ENCODE measurements at regions not wholly inside any gene's neighbourhood (a gene's known extent, or its start where the extent isn't known, plus 50 kb on each side); places are given as distances from the start of the nearest gene placed in this dataset.

DNA sequence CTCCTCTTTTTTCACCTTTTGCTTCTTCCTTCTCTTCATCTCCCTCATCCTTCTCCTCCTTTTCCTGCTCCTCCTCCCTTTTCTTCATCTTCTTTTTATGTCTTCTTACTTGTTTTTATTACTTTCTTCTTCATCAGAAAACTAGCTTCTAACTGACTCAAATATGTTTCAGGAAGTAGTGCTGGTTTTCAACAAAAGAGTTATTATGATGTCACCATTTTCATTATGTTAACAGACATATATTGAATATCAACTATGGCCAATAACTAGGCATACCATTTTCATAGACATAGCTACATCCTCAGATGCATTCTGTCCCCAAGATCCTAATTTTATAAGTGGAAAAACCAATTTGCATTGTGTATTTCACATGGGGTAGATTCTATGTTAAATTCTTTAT lies 252.9 kb upstream of the PAPPA start:
- no peak for DNase-seq

DNA sequence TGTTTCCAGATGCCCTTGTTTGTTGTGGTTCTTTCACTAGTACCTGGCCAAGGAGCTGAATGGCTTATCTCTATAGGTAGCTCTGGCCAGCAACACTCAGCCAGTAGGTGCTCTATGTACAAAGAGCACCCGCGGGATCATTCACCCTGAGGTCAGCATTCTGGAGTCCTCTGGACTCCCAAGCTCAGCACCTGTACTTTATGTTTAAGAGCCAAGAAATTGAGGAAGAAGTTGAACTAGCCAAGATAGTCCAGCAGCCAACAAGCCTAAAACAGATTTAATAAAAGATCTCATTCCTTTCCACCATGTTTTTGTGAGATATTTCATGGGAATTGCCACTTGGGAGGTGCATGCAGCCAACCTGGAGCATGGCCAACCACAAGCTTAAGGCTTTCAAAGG lies 242.6 kb upstream of the PAPPA start:
- DNase-seq = no peak

DNA sequence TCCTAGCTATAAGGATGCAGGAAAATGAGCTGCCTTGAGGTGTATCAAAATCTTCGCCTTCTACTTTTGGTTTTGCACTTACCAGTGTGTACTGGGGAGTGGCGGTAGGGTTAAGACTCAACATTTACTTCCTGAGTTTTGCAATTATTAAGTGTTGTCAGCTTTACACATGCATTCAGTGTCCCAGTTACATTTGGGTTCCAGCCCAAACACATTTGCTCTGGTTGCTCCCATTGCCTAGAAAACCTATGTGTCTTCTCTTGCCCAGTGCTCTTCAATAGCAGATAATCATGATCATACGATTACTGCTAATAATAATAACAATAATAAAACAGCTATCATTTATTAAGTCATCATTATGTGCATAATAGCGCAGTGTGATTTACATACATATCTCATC lies 241.5 kb upstream of the PAPPA start:
- no peak for DNase-seq

DNA sequence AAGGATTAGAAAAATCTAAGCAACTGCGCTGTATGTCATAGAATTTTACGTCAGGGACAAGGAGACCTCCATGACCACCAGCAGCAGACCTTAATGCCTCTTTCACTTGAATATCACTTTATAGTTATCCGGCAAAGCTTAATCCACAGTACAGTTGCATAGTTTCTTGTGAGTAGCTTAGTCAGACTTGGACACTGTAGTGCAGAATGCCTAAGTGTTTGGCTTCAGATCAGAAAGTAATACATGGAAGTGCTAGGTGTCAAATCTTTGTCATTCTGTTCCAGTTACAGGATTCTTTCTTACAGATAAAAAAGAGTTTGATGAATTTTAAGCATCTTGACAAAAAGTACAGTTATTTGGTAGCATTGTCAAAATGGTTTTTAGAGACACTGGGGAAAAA lies 239.9 kb upstream of the PAPPA start:
- DNase-seq = no peak

DNA sequence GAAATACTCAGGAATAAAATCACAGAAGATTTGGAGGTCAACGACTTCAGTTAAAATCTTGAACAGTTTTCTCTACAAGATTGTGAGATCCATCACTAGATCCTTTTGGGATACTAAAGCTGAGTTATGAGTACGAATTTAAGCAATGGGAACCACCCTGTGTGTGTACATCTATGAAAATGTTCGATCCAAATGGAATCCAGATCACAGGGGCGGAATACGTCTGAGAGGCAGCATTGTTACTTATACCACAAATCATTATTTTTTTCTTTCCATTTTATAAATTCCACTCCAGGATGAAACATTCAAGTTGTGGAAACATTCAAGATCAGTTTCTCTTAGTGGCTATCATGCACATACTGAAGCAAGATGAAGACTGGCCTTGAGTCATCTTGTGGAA lies 239.3 kb upstream of the PAPPA start:
- DNase-seq = no peak

DNA sequence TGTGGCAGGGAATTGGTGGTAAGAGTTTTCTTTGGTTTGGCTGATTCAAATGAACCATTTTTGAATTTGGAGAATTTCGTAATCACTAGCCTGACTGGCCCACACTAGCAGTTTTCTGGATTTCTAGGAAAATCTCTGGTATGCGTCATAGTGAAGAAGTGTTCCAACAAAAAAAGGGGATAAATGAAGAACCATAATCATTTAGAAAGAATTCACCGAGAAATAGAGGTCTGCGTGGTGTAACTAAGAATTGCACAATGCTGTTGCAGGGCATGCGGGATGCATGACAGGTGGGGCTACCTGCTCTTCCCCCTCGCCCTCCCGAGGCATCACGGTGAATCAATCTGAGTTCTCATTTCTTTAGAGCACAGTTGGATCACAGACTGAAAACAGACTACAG lies 232.3 kb upstream of the PAPPA start:
- DNase-seq = no peak

DNA sequence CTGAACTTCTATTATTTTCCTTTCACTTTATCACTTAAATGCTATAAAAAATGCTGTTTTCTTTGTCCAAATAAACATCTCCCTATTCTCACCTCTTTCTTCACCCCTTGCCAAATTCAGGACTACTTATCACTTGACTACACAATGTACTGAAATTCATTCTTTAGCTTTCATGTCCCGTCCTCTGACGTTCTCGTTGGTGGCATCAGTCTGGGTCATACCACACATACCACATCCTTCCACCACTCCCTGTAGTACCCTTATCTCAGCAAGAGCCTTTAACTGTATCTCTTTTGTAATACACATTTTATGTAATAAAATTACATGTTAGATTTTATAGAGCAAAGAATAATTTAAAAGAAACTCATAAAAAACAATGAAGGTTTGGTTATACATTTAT lies 231.1 kb upstream of the PAPPA start:
- no peak for DNase-seq

DNA sequence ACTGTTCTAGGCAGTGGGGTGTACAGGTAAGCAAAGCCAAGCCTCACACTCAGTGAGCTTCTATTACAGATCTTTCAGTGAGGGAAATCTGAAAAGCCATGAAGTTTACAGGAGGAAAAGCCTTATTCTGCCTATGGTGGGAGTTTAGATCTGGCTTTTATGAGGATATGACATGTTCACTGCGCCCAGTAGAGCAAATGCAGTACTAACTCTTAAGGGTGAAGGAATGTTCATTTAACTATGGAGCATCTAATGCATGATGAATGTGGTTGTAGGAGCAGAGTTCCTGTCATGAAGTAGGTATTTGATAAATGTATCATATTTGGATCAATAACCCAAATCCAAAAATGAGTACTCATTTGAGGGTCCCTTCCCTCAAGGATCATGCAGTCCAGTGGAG lies 230.2 kb upstream of the PAPPA start:
- no peak for DNase-seq

DNA sequence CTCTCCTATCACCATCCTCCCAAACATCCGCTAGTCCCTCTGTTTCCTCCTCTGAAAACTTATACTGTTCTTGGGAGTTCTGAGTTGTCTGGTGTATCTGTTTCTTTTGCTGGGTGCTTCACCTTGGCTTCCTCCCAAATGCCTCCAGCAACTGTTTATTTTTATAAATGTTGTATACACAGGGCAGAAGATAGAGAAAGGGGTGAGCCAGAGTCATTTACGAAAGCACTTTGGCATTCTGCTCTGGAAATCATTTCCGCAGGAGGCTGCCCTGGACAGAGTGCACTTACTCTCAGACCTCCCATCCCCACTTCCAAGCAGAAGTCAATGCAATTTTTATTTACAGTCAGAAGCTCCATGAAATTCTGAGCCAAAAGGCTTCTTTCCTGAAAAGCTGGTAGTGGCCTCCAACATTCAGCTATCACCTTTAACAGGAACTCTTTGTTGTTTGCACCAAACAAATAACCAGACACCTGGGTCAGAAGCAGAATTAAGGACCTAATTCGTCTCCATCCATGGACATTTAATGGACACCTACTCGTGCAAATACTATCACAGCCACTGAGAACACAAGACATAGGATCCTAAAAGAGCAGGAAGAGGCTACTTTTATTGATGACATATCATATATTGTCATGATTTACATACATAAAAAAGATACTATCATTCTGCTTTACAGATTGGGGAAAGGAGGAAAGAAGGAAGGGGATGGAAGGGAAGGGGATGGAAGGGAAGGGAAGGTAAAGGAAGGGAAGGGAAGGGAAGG lies 229.5 kb upstream of the PAPPA start:
- DNase-seq = no peak

DNA sequence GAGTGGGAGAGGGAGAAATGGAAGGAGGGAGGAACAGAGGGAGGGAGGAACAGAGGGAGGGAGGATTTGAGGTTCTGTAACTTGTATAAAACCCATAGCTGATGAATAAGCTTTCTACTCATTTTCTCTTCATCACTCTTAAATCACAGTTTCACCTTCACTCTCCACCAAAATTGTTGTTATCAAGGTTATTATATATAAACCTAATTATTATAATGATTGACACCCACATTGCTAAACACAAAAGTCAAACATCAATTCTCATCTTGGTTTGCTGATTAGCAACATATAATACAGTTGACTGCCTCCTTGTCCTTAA lies 229.0 kb upstream of the PAPPA start:
- DNase-seq = no peak

DNA sequence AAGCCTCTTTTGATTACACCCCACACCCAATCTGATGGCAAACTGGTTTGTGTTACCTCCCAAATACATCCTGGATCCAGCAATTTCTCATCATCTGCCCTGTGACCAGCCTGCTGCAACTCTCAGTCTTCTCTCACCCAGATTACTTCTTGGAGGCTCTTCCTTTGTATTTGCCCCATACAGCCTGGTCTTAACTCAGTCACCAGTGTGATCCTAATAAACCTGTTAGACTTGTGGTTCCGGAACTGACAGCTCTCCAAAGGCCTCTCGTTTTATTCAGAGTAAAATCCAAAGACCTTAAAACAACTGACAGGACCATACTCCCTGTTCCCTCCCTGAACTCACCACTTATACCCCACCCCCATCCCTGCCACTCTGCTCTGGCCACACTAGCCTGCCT lies 228.2 kb upstream of the PAPPA start:
- no peak for DNase-seq

DNA sequence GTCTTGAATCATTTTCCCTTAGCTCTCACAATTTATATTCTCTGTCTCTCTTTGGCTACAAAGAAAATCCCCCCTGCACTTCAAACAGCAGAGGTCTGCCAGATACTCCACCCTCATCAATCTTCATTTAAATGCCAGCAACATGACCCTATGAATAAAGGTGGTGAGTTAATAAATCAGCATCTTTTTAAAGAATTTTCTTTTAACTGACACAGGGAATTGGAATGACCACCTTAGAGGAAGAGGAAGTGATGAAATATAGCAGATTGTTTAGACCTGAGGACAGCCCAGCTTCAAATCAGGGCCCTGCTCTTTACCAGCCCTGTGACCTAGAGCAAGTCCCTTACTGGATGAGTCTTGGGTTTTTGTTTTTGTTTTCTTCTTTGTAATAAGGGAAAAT lies 223.1 kb upstream of the PAPPA start:
- no peak for DNase-seq

DNA sequence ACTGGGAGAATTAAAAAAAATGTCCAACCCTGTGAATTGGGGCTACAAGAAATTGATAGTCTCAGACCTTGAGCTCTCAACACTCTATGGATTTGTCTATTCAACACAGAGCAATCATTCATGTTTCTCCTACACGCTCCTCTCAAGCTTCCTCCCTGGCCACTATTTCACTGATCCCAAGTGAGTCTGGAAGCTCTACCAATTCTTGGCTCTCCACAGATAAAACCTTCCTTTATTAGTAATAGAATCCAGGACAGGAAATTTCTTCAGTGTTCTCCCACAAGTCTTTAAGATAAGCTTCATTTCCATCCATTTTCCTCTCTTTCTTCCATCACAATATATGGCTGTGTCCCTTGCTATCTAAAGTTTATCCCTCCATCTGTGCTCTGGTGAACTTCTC lies 215.1 kb upstream of the PAPPA start:
- DNase-seq = no peak

DNA sequence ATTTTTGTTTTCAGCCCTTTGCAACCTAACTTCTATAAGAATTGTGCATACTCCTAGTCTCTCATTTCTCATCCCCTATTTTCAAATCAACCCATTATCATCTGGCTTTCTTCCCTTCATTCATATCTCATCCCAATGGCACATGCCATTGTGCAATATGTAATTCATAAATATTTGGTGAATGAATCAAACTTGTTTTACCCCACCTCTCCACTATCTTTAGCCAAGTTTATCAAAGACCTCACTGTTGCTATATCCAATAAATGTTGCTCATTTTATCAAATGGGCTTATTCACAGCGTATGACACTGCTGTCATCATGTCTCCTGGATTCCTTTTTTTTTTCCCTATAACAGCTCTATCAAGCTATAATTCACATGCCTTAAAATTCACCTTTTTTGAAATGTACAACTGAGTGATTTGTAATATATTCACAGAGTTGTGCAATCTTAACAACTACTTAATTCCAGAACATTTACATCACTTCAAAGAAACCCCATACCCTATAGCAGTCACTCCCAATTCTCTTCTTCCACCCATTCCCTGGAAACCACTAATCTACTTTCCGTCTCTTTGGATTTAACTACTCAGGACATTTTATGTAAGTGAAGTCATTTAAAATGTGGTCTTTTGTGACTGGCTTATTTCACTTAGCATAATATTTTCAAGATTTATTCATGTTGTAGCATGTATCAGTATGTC lies 214.4 kb upstream of the PAPPA start:
- DNase-seq = no peak

DNA sequence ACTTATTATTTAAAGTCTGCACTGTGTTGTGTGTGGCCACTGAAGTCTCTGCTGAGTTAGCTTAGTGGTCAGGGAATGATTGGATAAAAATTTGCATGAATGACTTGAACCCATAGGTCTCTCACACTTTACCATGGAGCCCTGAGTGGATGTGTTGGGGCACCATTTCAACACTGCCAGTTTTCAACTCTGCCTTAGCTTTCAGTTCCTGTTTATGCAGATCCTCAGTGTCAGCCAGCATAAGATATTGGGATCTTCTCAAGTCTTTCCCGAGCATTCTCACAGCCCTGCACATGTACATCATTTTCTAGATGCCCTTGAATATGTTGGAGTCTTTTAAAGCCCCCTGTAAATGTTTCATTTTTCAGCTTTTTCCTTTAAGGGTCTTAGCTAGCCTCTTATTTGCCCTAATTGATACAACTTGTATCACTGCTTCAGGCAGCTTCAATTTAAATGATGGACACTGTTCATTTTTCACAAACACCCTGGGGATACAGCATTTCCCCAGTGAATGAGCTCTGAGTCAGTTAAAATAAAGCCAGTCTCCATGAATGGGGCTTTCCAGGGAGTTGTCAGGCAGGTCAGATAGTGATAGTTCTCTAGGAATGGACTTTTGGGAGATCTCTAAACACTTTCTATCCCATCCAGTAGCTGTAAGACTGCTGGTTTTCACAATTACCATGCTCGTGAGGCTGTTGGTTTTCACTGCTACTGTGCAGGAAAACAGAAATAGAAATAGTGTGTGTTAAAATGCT lies 211.9 kb upstream of the PAPPA start:
- no peak for DNase-seq

DNA sequence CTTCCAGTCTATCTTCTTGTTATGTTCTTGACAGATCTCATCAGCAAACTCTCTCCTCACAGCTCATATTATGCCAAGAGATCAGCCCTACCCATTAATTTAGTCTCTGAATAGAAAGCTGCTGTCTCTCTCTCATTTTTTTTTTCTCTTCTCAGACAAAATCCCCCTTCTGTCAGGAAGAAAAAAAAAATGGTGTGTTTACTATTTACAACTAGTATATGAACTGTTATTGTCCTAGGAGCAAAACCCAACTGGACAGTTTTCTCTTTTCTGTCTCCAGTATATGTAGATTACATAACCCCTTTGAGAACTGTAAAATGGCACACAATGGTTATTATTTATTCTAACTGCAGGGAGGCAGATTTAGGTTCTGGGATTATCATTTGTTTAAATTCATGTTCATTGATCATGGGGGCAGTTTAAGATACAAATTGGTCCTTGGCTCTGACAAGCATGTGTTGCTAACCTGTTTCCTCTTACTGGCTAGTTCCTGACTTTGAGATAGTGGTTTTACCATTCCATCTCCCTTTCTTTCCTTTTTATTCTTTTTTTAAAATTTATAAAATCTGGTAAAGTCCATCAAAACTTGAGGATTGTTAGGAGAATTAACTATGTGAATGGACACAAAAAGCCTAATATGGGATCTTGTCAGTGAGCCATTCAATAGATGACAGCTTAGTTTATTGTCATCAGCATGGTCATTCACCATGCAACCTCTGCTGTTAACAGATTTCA lies 210.0 kb upstream of the PAPPA start:
- no peak for DNase-seq

DNA sequence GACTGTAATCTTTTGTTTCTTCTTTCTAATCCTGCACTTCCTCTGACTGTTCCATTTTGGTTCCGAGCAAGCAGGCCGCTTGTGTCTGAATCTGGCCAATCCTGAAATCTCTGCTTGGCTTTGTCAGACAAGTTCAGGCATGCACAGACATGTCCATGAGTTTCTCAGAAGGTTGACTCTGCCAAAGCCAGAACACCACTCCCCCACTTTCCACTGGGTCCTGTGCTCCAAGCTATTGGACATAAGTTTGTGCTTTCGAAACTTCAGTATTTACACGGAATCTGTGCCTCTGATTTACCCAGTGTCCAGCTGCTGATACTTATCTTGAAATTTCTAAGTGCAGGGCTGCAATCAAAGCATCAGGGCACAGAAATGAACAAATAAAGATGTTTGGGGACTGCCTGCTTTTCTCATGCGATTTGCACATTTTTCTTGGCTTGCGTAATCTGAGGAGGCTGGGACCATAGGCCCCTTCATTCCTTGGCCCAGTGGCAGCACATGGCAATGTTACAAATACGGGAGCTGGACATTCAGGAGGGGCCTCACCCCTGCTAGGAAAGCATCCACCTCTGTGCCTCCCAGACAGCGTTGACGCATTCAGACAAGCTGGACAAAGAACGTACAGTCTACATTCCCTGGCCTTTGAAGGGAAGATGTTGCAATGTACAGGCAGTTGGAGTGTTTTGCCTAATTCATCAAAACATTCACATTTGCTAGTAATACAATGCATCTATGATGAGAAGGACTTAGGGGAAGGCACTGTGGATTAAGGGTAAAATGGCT lies 209.2 kb upstream of the PAPPA start:
- DNase-seq = no peak

DNA sequence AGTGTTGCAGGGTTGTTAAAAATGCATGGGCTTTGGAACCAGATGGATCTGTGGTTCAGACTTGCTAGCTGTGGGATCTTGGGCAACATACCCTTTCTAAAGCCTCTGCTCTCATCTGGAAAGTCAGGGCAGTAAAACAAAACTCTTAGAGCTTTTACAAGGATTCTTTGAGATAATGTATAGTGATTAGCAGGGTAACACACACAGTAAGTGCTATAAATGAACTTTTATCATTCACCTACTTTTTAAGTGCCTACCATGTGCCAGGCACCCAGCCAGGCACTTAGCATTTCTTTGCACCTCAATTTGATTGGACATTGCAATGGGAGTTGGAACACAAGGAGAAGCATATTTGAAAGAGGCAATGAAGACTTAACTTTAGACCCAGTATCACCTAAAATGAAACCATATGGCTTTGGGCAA lies 208.6 kb upstream of the PAPPA start:
- DNase-seq = no peak

DNA sequence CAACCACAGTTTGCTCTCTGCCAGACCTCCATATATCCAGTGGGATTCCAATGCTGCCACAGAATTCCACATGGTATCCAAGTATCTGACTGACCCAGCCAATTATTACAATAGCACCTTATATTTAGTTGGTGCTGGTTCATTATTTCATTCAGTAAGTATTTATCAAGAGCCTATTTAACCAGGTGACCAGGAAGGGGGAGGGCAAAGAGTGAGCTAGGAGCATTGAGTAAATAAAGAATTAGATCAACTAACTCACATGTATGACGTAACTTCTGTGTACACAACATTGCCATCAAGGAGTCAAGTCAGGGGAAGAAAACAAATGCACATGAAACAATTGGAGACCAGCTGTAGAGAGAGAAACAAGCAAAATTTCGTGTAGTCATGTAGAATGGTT lies 207.1 kb upstream of the PAPPA start:
- DNase-seq = no peak

DNA sequence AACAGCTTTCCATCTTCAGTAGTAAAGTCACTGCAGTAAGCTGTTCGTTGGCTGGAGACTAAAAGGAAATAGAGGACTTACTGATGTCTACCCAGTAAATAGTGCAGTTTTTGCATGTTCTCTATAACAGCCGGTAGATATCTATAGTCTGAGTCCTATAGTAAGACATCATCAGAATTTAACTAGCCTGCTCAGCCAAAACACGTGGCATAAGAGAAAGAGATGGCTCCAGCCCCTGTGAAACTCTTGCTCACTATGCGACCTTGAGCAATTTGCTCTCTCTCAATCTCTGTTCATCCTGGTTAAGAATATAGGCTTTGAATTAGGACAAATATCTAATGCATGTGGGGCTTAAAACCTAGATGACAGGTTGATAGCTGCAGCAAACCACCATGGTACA lies 201.6 kb upstream of the PAPPA start:
- no peak for DNase-seq

DNA sequence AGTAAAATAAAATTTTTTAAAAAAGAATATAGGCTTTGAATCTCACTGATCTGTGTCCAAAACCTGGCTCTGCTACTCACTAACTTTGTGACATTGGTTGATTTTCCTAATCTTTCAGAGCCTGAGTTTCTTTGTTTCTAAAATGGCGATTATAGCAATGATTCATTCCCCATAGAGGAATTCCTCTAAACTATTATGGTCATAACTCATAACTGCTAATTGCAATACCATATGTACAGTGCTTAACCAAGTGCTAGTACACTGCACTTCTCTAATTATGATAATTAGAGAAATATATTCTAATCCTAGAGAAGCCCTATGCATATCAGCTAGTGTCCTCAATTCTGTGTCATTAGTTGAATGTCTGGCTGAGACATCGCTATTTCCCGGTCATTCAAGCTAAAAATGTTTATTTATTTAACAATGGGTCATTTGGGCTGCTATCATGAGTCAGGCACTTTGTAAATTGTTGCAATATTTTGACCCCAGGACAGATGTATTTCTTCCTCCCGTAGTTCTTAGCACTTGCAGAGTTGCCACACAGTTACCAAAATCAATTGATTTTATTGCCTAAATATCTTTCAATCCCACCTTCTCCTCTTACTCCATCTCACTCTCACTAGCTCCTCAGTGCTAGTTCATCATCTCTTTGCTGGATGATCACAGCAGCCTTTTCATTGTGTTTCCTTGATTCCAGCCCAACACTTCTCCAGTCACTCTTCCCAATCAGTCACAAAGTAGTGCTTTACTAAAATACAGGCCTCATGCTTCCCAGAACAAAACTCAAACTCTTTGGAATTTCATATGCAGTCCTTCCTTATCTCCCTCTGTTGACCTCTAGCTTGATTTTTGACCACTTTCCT lies 200.9 kb upstream of the PAPPA start:
- no peak for DNase-seq

DNA sequence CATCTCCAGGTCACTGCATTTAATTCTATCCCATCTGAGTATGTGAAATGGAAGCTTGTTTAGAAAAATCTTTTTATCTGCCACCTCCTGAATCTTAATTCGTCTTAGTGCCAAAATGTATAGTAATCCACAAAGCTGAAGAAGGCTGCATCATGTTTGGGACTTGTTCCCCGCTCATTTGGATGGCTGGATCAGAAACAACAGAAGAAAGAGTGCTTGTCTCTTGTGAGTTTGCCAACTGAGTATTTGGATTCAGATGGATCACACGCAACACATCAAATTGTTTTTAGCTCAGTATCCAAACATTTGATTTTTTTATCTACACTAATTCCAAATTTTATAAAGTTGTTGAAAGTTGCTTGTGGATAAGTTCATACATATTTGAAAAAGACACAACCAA lies 197.2 kb upstream of the PAPPA start:
- DNase-seq = no peak

All from activated CD4-positive, alpha-beta T cell treated with anti-CD3 and anti-CD28 coated beads, Interleukin-2, Interleukin-6, amounts not matched to agents 100 ng/mL and 50 ng/mL, durations not matched to agents 16 hours and 8 hours (primary cell).